22Rv1 (cell line): ENCODE measurements at regions not wholly inside any gene's neighbourhood (a gene's known extent, or its start where the extent isn't known, plus 50 kb on each side); places are given as distances from the start of the nearest gene placed in this dataset.

ENCODE experiments used
- H3K27ac ChIP-seq: fragments of 450-650 bp; 2 replicates; pipeline ENCODE4 v1.5.1; 2017
- ZFX ChIP-seq: fragments of 450-650 bp; IDR thresholded peaks from 2 replicates; pipeline ENCODE4 v1.6.1; 2017; ENCODE audit warnings: antibody characterized with exemption, borderline replicate concordance
- TF ChIP-seq, protein P1 (sequence below): fragments of 450-650 bp; IDR thresholded peaks from 2 replicates; pipeline ENCODE4 v1.5.1; 2017; ENCODE audit warnings: mild to moderate bottlenecking

DNA sequence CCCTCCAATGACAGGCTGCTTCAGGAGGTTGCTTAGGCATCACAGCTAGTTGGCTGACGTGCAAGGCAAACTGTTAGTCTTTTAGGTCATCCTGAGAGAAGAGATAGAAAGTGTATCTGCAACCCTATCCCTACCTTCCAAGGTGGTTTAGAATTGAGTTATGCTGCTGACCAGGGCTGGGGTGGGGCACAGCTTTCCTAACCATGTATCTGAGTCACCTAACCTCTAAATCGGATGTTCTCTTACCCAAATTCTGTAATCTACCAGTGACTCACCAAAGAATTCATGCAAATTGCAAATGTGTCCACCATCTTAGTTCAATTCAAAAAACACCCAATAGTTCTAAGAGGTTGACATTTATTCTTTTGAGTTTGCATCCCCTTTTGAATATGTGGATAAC lies 107.2 kb upstream of the DYNLRB2 start:
- H3K27ac ChIP-seq: no peak overlapping the region
- TF ChIP-seq, protein P1, sequence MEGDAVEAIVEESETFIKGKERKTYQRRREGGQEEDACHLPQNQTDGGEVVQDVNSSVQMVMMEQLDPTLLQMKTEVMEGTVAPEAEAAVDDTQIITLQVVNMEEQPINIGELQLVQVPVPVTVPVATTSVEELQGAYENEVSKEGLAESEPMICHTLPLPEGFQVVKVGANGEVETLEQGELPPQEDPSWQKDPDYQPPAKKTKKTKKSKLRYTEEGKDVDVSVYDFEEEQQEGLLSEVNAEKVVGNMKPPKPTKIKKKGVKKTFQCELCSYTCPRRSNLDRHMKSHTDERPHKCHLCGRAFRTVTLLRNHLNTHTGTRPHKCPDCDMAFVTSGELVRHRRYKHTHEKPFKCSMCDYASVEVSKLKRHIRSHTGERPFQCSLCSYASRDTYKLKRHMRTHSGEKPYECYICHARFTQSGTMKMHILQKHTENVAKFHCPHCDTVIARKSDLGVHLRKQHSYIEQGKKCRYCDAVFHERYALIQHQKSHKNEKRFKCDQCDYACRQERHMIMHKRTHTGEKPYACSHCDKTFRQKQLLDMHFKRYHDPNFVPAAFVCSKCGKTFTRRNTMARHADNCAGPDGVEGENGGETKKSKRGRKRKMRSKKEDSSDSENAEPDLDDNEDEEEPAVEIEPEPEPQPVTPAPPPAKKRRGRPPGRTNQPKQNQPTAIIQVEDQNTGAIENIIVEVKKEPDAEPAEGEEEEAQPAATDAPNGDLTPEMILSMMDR: no peak
- TF ChIP-seq ZFX: no peak

GRCh38 chr16:80427795-80428194 lies 113.0 kb upstream of the DYNLRB2 start:
- TF ChIP-seq ZFX: no peak
- TF ChIP-seq, protein P1: no peak

GRCh38 chr16:80418517-80419355 lies 122.1 kb upstream of the DYNLRB2 start:
- H3K27ac ChIP-seq: no peak overlapping the region
- no peak for TF ChIP-seq ZFX
- TF ChIP-seq, protein P1: no peak

More at GRCh38 chr16:80427795-80428194, 113.0 kb upstream of the DYNLRB2 start:
- H3K27ac ChIP-seq: no peak overlapping the region

DNA sequence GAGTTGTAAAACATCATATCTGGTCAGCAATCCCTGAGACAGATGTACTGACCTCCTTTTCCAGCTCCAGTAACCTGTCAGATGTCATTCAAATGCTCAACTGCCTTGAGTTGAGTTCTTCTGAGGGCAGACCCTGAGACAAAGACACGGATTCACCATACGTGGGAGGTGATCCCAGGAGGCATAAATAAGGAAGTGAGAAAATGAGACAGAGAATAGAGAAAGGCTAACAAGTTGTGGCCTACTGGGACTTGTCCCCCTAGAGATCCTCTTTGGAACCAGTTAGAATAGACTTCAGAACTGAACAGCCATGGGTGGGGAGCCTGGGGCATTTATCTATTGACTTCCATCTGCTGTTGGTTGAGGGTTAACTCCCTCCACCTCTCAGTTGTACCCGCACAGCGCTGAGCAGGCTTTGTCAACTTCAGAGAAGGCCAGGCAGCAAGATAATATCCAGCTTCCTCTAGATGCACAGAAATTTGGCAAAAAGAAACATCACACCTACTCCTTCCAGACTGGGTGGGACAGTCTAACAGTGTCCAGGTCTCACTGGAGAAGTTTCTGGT lies 123.0 kb upstream of the DYNLRB2 start:
- H3K27ac ChIP-seq: no peak overlapping the region
- TF ChIP-seq, protein P1: no peak
- TF ChIP-seq ZFX: no peak

- TF ChIP-seq ZFX: no peak
- TF ChIP-seq, protein P1: no peak
- no peak overlapping the region for H3K27ac ChIP-seq
These were observed 132.8 kb upstream of the DYNLRB2 start for GRCh38 chr16:80408014-80408413.

- no peak overlapping the region for H3K27ac ChIP-seq
- TF ChIP-seq, protein P1: no peak
- TF ChIP-seq ZFX: no peak
These were observed 133.4 kb upstream of the DYNLRB2 start for GRCh38 chr16:80407265-80407987.

DNA sequence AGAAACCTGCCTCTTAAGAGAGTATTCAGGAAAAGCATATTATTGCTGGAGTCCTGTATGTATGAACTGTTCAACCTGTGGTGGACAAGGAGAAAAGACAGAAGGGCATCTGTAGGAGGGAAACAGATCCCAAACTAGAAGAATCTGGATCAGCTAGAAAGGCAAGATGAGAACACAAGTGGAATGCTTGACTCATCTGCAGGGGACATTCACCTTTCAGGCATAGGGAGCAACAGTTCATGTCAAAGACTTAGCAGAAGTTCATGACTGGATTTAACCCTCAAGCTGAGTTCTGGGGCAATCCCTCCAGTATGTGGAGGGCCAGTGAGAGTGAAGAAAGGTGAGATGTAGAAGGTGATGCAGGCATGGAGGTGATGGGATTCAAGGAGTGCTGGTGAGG lies 135.9 kb upstream of the DYNLRB2 start:
- TF ChIP-seq, protein P1: no peak
- no peak for TF ChIP-seq ZFX
- H3K27ac ChIP-seq: no peak overlapping the region
